Panc1 (cell line): ENCODE measurements at regions not wholly inside any gene's neighbourhood (a gene's known extent, or its start where the extent isn't known, plus 50 kb on each side); places are given as distances from the start of the nearest gene placed in this dataset.

Experiments
- ATAC-seq: fragments of 200-7000 bp; cut with Tn5 transposase; 2 replicates; pipeline ENCODE4 v1.9.1; 2020; ENCODE audit warnings: mild to moderate bottlenecking, moderate library complexity
- BruUV-seq: library from RNA; stranded (reverse); fragments of 400-500 nt; replicated peaks from 2 replicates; lab custom pipeline; 2021; lab: Mats Ljungman, UMichigan
- CTCF ChIA-PET: fragments of 300-600 bp; sonication (Branson Sonifier 250); formaldehyde crosslinking; loops from one replicate; lab custom pipeline; 2022; ENCODE audit warnings: antibody characterized with exemption; lab: Charles Lee
- POLR2A ChIA-PET: fragments of 300-600 bp; sonication (Branson Sonifier 250); formaldehyde crosslinking; loops from one replicate; lab custom pipeline; 2022; ENCODE audit warnings: antibody characterized with exemption; lab: Charles Lee
- DNase-seq: peaks from one replicate; pipeline ENCODE4 v3.0.0-alpha.2; 2010; ENCODE audit warnings: low read depth, low spot score
- H3K27ac ChIP-seq: 2 replicates; pipeline ENCODE4 v1.5.1; 2011; ENCODE audit warnings: mild to moderate bottlenecking, low read length, inconsistent platforms
- H3K27me3 ChIP-seq: fragments of 200-500 bp; sonication (Bioruptor generic); 2 replicates; pipeline ENCODE4 v1.6.0; 2014; ENCODE audit warnings: low read length, inconsistent platforms; ENCODE audit not compliant: control insufficient read depth, insufficient read depth
- H3K36me3 ChIP-seq: fragments of 200-500 bp; sonication (Bioruptor generic); 2 replicates; pipeline ENCODE4 v1.5.1; 2014; ENCODE audit warnings: inconsistent platforms, mild to moderate bottlenecking, low read length, moderate library complexity; ENCODE audit not compliant: control insufficient read depth, insufficient read depth
- H3K4me1 ChIP-seq: 2 replicates; pipeline ENCODE4 v1.5.1; 2011; ENCODE audit warnings: inconsistent platforms, mild to moderate bottlenecking, low read length, moderate library complexity; ENCODE audit not compliant: control insufficient read depth, insufficient read depth
- H3K4me3 ChIP-seq, 2 experiments: 2 replicates each; pipeline ENCODE4 v1.5.1; 2011 to 2012; ENCODE audit warnings: low read depth in 2 of 2, low read length in 2 of 2, mild to moderate bottlenecking in 2 of 2, inconsistent platforms in 1 of 2, moderate library complexity in 1 of 2
- H3K9me3 ChIP-seq: fragments of 200-500 bp; sonication (Bioruptor generic); 2 replicates; pipeline ENCODE4 v1.5.1; 2014; ENCODE audit warnings: low read depth, mild to moderate bottlenecking, inconsistent platforms, low read length, moderate library complexity; ENCODE audit not compliant: control insufficient read depth, insufficient read depth
- POLR2AphosphoS5 ChIP-seq: IDR thresholded peaks from 2 replicates; pipeline ENCODE4 v1.6.1; 2012; ENCODE audit warnings: mild to moderate bottlenecking, low read depth, low read length, moderate library complexity
- SIN3A ChIP-seq: IDR thresholded peaks from 2 replicates; pipeline ENCODE4 v1.6.1; 2012; ENCODE audit warnings: low read depth, mild to moderate bottlenecking, low read length, moderate library complexity, borderline replicate concordance; ENCODE audit not compliant: insufficient read depth
- TCF7L2 ChIP-seq: IDR thresholded peaks from 2 replicates; pipeline ENCODE4 v1.6.1; 2011; ENCODE audit warnings: mild to moderate bottlenecking, low read depth, low read length, inconsistent platforms
- in situ Hi-C: cut with HindIII; loops from 2 replicates; pipeline ENCODE4 v1.10.0; 2016; ENCODE audit warnings: low sequenced_read_pairs, low pct_unique_long_range_greater_than_20kb
- intact Hi-C: fragments of 100-400 bp; cut with micrococcal nuclease; formaldehyde crosslinking; loops from one replicate; pipeline ENCODE4 v1.10.0; 2022; ENCODE audit not compliant: unreplicated experiment
- TF ChIP-seq, protein P1 (sequence below): fragments of 450-650 bp; IDR thresholded peaks from 2 replicates; pipeline ENCODE4 v1.5.1; 2017; ENCODE audit warnings: mild to moderate bottlenecking
- TF ChIP-seq, protein P2 (sequence below), 2 experiments: IDR thresholded peaks; 2 replicates each; pipeline ENCODE4 v1.6.1; 2011 to 2012; ENCODE audit warnings: low read depth in 2 of 2, control low read depth in 1 of 2, low read length in 1 of 2, mild to moderate bottlenecking in 1 of 2, moderate library complexity in 1 of 2; ENCODE audit not compliant: insufficient read depth in 1 of 2

DNA sequence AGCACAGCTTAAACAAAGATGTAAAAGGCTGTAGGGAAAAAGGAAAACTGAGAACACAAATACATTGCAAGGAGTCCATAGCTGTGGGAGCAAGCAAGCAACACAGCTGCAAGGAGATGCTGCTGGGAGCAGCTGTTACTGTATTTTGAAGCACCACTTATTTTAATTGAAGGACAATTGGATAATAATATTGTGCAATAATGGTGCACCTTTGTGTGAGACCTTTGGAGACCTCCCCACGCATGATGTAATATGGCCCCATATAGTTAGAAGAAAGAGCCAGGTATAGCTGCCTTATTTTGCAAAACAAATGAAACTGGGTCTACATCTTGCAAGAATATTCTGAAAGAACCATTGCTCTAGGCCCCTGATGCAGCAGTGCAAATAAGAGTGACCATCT is 191.1 kb upstream of the KIRREL3 start:
- Histone ChIP-seq H3K4me3 (no peak overlapping the region), H3K27me3 (0 out of 2 replicates have a peak, but pooled peaks cover 2% of the 10 kb centered on the region), H3K36me3 (no peaks in the 10 kb centered on the region), H3K27ac (no peak overlapping the region), H3K4me1 (no peaks in the 10 kb centered on the region), H3K9me3 (no peaks in the 10 kb centered on the region)
- no peak for DNase-seq
- no TSS peak for BruUV-seq
- in situ Hi-C loops (no loop called here), intact Hi-C loops (no loop called here)
- ChIA-PET POLR2A (no interaction called here), CTCF (no interaction called here)
- ATAC-seq: no peak
- TF ChIP-seq, protein P1, sequence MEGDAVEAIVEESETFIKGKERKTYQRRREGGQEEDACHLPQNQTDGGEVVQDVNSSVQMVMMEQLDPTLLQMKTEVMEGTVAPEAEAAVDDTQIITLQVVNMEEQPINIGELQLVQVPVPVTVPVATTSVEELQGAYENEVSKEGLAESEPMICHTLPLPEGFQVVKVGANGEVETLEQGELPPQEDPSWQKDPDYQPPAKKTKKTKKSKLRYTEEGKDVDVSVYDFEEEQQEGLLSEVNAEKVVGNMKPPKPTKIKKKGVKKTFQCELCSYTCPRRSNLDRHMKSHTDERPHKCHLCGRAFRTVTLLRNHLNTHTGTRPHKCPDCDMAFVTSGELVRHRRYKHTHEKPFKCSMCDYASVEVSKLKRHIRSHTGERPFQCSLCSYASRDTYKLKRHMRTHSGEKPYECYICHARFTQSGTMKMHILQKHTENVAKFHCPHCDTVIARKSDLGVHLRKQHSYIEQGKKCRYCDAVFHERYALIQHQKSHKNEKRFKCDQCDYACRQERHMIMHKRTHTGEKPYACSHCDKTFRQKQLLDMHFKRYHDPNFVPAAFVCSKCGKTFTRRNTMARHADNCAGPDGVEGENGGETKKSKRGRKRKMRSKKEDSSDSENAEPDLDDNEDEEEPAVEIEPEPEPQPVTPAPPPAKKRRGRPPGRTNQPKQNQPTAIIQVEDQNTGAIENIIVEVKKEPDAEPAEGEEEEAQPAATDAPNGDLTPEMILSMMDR: no peak
- TF ChIP-seq TCF7L2 (no peak), POLR2AphosphoS5 (no peak), SIN3A (no peak)
- TF ChIP-seq, protein P2, sequence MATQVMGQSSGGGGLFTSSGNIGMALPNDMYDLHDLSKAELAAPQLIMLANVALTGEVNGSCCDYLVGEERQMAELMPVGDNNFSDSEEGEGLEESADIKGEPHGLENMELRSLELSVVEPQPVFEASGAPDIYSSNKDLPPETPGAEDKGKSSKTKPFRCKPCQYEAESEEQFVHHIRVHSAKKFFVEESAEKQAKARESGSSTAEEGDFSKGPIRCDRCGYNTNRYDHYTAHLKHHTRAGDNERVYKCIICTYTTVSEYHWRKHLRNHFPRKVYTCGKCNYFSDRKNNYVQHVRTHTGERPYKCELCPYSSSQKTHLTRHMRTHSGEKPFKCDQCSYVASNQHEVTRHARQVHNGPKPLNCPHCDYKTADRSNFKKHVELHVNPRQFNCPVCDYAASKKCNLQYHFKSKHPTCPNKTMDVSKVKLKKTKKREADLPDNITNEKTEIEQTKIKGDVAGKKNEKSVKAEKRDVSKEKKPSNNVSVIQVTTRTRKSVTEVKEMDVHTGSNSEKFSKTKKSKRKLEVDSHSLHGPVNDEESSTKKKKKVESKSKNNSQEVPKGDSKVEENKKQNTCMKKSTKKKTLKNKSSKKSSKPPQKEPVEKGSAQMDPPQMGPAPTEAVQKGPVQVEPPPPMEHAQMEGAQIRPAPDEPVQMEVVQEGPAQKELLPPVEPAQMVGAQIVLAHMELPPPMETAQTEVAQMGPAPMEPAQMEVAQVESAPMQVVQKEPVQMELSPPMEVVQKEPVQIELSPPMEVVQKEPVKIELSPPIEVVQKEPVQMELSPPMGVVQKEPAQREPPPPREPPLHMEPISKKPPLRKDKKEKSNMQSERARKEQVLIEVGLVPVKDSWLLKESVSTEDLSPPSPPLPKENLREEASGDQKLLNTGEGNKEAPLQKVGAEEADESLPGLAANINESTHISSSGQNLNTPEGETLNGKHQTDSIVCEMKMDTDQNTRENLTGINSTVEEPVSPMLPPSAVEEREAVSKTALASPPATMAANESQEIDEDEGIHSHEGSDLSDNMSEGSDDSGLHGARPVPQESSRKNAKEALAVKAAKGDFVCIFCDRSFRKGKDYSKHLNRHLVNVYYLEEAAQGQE (IDR thresholded peaks at IDR 0.05; ENCODE audit: insufficient read depth in 1 of 2, low read depth in 2 of 2, low read length in 1 of 2): no peak

DNA sequence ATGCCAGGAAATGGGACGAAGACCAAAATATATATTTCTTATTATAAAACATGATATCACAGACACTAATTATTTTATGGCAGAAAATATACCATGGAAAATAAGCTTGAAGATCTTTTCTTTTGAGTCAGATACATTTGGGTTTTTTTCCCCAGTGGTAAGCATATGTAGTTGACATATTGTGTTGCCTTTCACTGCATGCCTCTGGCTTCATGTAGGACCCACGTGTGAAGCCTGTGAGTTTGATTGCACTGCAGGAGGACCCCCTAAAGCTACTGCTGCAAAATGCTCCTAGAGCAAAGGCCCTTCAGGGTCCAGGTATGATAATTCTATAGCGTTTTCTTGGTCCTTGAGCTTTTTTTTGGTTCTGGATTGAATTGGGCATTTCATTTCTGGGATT is 190.7 kb upstream of the KIRREL3 start:
- POLR2A ChIA-PET: no interaction called here
- H3K27me3 ChIP-seq: 0 out of 2 replicates have a peak, but pooled peaks cover 2% of the 10 kb centered on the region
- ATAC-seq (no peak), DNase-seq (no peak)
- CTCF ChIA-PET: no interaction called here
- in situ Hi-C loops (no loop called here), intact Hi-C loops (no loop called here)
- H3K36me3 ChIP-seq: no peaks in the 10 kb centered on the region
- no TSS peak for BruUV-seq
- H3K9me3 ChIP-seq: no peaks in the 10 kb centered on the region
- no peak overlapping the region for H3K27ac ChIP-seq
- H3K4me3 ChIP-seq: no peak overlapping the region
- H3K4me1 ChIP-seq: no peaks in the 10 kb centered on the region
- TF ChIP-seq TCF7L2 (no peak), SIN3A (no peak), POLR2AphosphoS5 (no peak)
- TF ChIP-seq, protein P2 (IDR thresholded peaks at IDR 0.05; ENCODE audit: insufficient read depth in 1 of 2, low read depth in 2 of 2, low read length in 1 of 2): no peak
- TF ChIP-seq, protein P1: no peak
